ENCODE measurements at regions not wholly inside any gene's neighbourhood (a gene's known extent, or its start where the extent isn't known, plus 50 kb on each side); places are given as distances from the start of the nearest gene placed in this dataset.
A peak's percentile ranks its signal among the peaks of the same experiment; 100 is the strongest.
"Not testable (repeated sequence)": the region's sequence is repeated elsewhere in the genome, so short reads cannot be mapped to it uniquely, and the experiment has no call there.

GRCh38 chr11:100409267-100409666 is 277.8 kb upstream of the ARHGAP42 start:
- not testable (repeated sequence) for DNase-seq

GRCh38 chr11:100419518-100419917 is 267.6 kb upstream of the ARHGAP42 start:
- DNase-seq, result no peak

GRCh38 chr11:100434821-100435641 is 252.1 kb upstream of the ARHGAP42 start:
- DNase-seq, result no peak

GRCh38 chr11:100438376-100438775 is 248.7 kb upstream of the ARHGAP42 start:
- peak in 1 of 14 donors; percentile 9 for DNase-seq

- DNase-seq, result no peak
Observed at GRCh38 chr11:100441086-100441485, 246.0 kb upstream of the ARHGAP42 start.

GRCh38 chr11:100442017-100442416 is 245.1 kb upstream of the ARHGAP42 start:
- DNase-seq, result no peak

- DNase-seq, result peak in 5 of 14 donors; percentile 7 to 89 (median 20)
Observed at GRCh38 chr11:100445231-100445735, 241.8 kb upstream of the ARHGAP42 start.

- not testable (repeated sequence) for DNase-seq
Observed at GRCh38 chr11:100451801-100452460, 235.2 kb upstream of the ARHGAP42 start.

GRCh38 chr11:100459811-100460210 is 227.3 kb upstream of the ARHGAP42 start:
- no peak for DNase-seq

- no peak for DNase-seq
Observed at GRCh38 chr11:100460426-100460825, 226.7 kb upstream of the ARHGAP42 start.

GRCh38 chr11:100467821-100468508 is 219.1 kb upstream of the ARHGAP42 start:
- no peak for DNase-seq

GRCh38 chr11:100469835-100470234 is 217.3 kb upstream of the ARHGAP42 start:
- no peak for DNase-seq

- no peak for DNase-seq
Observed at GRCh38 chr11:100472727-100473389, 214.2 kb upstream of the ARHGAP42 start.

- no peak for DNase-seq
Observed at GRCh38 chr11:100473390-100473740, 213.7 kb upstream of the ARHGAP42 start.

- DNase-seq, result no peak
Observed at GRCh38 chr11:100484948-100485347, 202.1 kb upstream of the ARHGAP42 start.

- no peak for DNase-seq
Observed at GRCh38 chr11:100498780-100499179, 188.3 kb upstream of the ARHGAP42 start.

- no peak for DNase-seq
Observed at GRCh38 chr11:100501450-100501849, 185.6 kb upstream of the ARHGAP42 start.

GRCh38 chr11:100512475-100512874 is 174.6 kb upstream of the ARHGAP42 start:
- DNase-seq, result no peak

- no peak for DNase-seq
Observed at GRCh38 chr11:100515087-100515486, 172.0 kb upstream of the ARHGAP42 start.

- DNase-seq, result no peak
Observed at GRCh38 chr11:100525197-100525596, 161.9 kb upstream of the ARHGAP42 start.

GRCh38 chr11:100525635-100526034 is 161.5 kb upstream of the ARHGAP42 start:
- no peak for DNase-seq

- no peak for DNase-seq
Observed at GRCh38 chr11:100528872-100529416, 158.1 kb upstream of the ARHGAP42 start.
